MCF 10A (cell line): ENCODE measurements at regions not wholly inside any gene's neighbourhood (a gene's known extent, or its start where the extent isn't known, plus 50 kb on each side); places are given as distances from the start of the nearest gene placed in this dataset.

Experiments
- BruUV-seq: library from RNA; stranded (reverse); fragments of 400-500 nt; replicated peaks from 2 replicates; lab custom pipeline; 2021; lab: Mats Ljungman, UMichigan
- CTCF ChIA-PET: fragments of 300-600 bp; sonication (Branson Sonifier 250); formaldehyde crosslinking; extraction: SDS; loops from one replicate; lab custom pipeline; 2021; ENCODE audit warnings: antibody characterized with exemption, inconsistent platforms; lab: Yijun Ruan, JAX
- POLR2A ChIA-PET: fragments of 300-600, 350-650 bp; sonication (Branson Sonifier 250); formaldehyde crosslinking; extraction: SDS; loops from one replicate; lab custom pipeline; 2020; ENCODE audit warnings: antibody characterized with exemption, inconsistent platforms; lab: Yijun Ruan, JAX
- DNase-seq: peaks from one replicate; pipeline ENCODE4 v3.0.0-alpha.2; 2018; ENCODE audit not compliant: unreplicated experiment
- H3K27ac Mint-ChIP-seq: one replicate; pipeline ENCODE4 v1.8.0; 2022; ENCODE audit warnings: mild to moderate bottlenecking, low read depth, mixed read lengths; ENCODE audit not compliant: unreplicated experiment
- H3K27me3 Mint-ChIP-seq: one replicate; pipeline ENCODE4 v1.8.0; 2022; ENCODE audit warnings: mixed read lengths; ENCODE audit not compliant: insufficient read depth, unreplicated experiment
- H3K36me3 Mint-ChIP-seq: one replicate; pipeline ENCODE4 v1.8.0; 2022; ENCODE audit warnings: mild to moderate bottlenecking, moderate library complexity, mixed read lengths; ENCODE audit not compliant: insufficient read depth, unreplicated experiment
- H3K4me1 Mint-ChIP-seq: one replicate; pipeline ENCODE4 v1.8.0; 2022; ENCODE audit warnings: mixed read lengths; ENCODE audit not compliant: insufficient read depth, unreplicated experiment
- H3K4me3 Mint-ChIP-seq: one replicate; pipeline ENCODE4 v1.8.0; 2022; ENCODE audit warnings: mild to moderate bottlenecking, moderate library complexity, mixed read lengths; ENCODE audit not compliant: unreplicated experiment
- H3K9me3 Mint-ChIP-seq: one replicate; pipeline ENCODE4 v1.8.0; 2022; ENCODE audit warnings: mixed read lengths; ENCODE audit not compliant: unreplicated experiment
- CTCF ChIP-seq: fragments of 200-600 bp; IDR thresholded peaks from one replicate; pipeline ENCODE4 v1.8.0; 2022; ENCODE audit warnings: antibody characterized with exemption, mild to moderate bottlenecking; ENCODE audit not compliant: unreplicated experiment
- intact Hi-C: fragments of 100-400 bp; cut with micrococcal nuclease; formaldehyde crosslinking; loops from 2 replicates; pipeline ENCODE4 v1.14.1; 2022

- H3K36me3 Mint-ChIP-seq, result no peaks in the 10 kb centered on the region
- H3K4me1 Mint-ChIP-seq, result no peaks in the 10 kb centered on the region
- no peak for TF ChIP-seq CTCF
- no peaks in the 10 kb centered on the region for H3K9me3 Mint-ChIP-seq
- CTCF ChIA-PET, result interaction anchor here (1.0 kb wide), 1 partner anchor 11 kb away, joined by 3 read pairs; no protein-coding TSS in a partner anchor
- DNase-seq, result peak; percentile 19
- H3K4me3 Mint-ChIP-seq, result no peak overlapping the region
- no TSS peak for BruUV-seq
- H3K27ac Mint-ChIP-seq, result no peak overlapping the region
- POLR2A ChIA-PET, result no interaction called here
- intact Hi-C loops, result no loop called here
- no peaks in the 10 kb centered on the region for H3K27me3 Mint-ChIP-seq
Observed at GRCh38 chr3:182111967-182112366, 400.2 kb downstream of the SOX2 start.

- Mint-ChIP-seq H3K27me3 (no peaks in the 10 kb centered on the region), H3K9me3 (no peaks in the 10 kb centered on the region), H3K36me3 (no peaks in the 10 kb centered on the region), H3K4me3 (no peak overlapping the region), H3K4me1 (no peaks in the 10 kb centered on the region), H3K27ac (no peak overlapping the region)
- CTCF ChIA-PET, result no interaction called here
- BruUV-seq, result no TSS peak
- no peak for DNase-seq
- intact Hi-C loops, result no loop called here
- no peak for TF ChIP-seq CTCF
- POLR2A ChIA-PET, result no interaction called here
Observed at GRCh38 chr3:182115328-182116015, 403.7 kb downstream of the SOX2 start.

- Mint-ChIP-seq H3K27me3 (no peaks in the 10 kb centered on the region), H3K27ac (no peak overlapping the region), H3K36me3 (no peaks in the 10 kb centered on the region), H3K4me3 (no peak overlapping the region), H3K9me3 (no peaks in the 10 kb centered on the region), H3K4me1 (no peaks in the 10 kb centered on the region)
- CTCF ChIA-PET, result no interaction called here
- DNase-seq, result no peak
- BruUV-seq, result no TSS peak
- POLR2A ChIA-PET, result no interaction called here
- TF ChIP-seq CTCF, result no peak
- intact Hi-C loops, result no loop called here
Observed at GRCh38 chr3:182116386-182116785, 404.7 kb downstream of the SOX2 start.

- Mint-ChIP-seq H3K9me3 (no peaks in the 10 kb centered on the region), H3K4me3 (no peak overlapping the region), H3K36me3 (no peaks in the 10 kb centered on the region), H3K27ac (no peak overlapping the region), H3K4me1 (no peaks in the 10 kb centered on the region), H3K27me3 (no peaks in the 10 kb centered on the region)
- TF ChIP-seq CTCF, result no peak
- intact Hi-C loops, result no loop called here
- POLR2A ChIA-PET, result interaction anchor here (0.6 kb wide), 1 partner anchor 9 kb away, joined by 3 read pairs; no protein-coding TSS in a partner anchor
- BruUV-seq, result no TSS peak
- no peak for DNase-seq
- CTCF ChIA-PET, result no interaction called here
Observed at GRCh38 chr3:182117131-182117530, 405.4 kb downstream of the SOX2 start.
